ENCODE measurements at regions not wholly inside any gene's neighbourhood (a gene's known extent, or its start where the extent isn't known, plus 50 kb on each side); places are given as distances from the start of the nearest gene placed in this dataset.

DNA sequence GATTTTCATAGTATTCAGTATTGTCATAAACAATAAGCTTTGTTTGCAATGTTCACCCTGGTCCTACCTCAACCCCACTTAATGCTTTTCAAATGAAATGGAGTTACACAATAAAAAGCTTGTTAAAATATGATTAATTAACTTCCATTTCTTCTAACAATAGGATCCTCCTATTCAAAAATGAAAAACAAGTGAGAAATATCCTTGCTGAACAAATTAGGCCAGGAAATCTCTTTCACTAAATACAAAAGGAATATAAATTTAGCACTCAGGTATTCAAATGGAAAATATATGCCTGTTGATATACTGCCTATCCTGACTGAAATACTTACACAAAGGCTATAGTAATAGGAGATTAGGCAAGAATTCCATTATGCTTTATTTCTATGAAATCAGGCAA lies 323.4 kb upstream of the GRM3 start:
- Mint-ChIP-seq H3K4me1 (ENCODE audit: low read depth, unreplicated experiment) (no peaks in the 10 kb centered on the region), H3K4me3 (ENCODE audit: unreplicated experiment) (no peak overlapping the region), H3K36me3 (ENCODE audit: insufficient read depth, unreplicated experiment) (no peaks in the 10 kb centered on the region), H3K27ac (ENCODE audit: unreplicated experiment) (no peak overlapping the region), H3K9me3 (ENCODE audit: unreplicated experiment) (no peaks in the 10 kb centered on the region), H3K27me3 (ENCODE audit: insufficient read depth, unreplicated experiment) (no peaks in the 10 kb centered on the region)
- ChIA-PET CTCF (no interaction called here), POLR2A (no interaction called here)
- H3K4me1 ChIP-seq = no peaks in the 10 kb centered on the region
- no peak overlapping the region for H3K4me3 ChIP-seq (ENCODE audit: low read depth, low read length)
- DNase-seq = no peak
- H3K9me3 ChIP-seq = no peaks in the 10 kb centered on the region
- H3K27me3 ChIP-seq (replicated peaks; ENCODE audit: control insufficient read depth, insufficient read depth, low read length) = no peaks in the 10 kb centered on the region
- no TSS peak for BruUV-seq (replicated peaks)
- H3K36me3 ChIP-seq (ENCODE audit: control insufficient read depth, insufficient read depth, low read length) = no peaks in the 10 kb centered on the region
- TF ChIP-seq, protein P1, sequence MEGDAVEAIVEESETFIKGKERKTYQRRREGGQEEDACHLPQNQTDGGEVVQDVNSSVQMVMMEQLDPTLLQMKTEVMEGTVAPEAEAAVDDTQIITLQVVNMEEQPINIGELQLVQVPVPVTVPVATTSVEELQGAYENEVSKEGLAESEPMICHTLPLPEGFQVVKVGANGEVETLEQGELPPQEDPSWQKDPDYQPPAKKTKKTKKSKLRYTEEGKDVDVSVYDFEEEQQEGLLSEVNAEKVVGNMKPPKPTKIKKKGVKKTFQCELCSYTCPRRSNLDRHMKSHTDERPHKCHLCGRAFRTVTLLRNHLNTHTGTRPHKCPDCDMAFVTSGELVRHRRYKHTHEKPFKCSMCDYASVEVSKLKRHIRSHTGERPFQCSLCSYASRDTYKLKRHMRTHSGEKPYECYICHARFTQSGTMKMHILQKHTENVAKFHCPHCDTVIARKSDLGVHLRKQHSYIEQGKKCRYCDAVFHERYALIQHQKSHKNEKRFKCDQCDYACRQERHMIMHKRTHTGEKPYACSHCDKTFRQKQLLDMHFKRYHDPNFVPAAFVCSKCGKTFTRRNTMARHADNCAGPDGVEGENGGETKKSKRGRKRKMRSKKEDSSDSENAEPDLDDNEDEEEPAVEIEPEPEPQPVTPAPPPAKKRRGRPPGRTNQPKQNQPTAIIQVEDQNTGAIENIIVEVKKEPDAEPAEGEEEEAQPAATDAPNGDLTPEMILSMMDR (IDR thresholded peaks at IDR 0.05; ENCODE audit: insufficient read depth in 1 of 2, low read depth in 1 of 2, low read length in 1 of 2, severe bottlenecking in 1 of 2, unreplicated experiment in 1 of 2) = no peak
- intact Hi-C loops (cut with micrococcal nuclease; ENCODE audit: unreplicated experiment) = no loop called here

GRCh38 chr7:86313842-86314241 lies 329.9 kb upstream of the GRM3 start:
- intact Hi-C loops (cut with micrococcal nuclease; ENCODE audit: unreplicated experiment) = no loop called here
- ChIA-PET POLR2A (no interaction called here), CTCF (no interaction called here)
- no peak for DNase-seq
- BruUV-seq (replicated peaks) = no TSS peak
- no peaks in the 10 kb centered on the region for H3K27me3 ChIP-seq (replicated peaks; ENCODE audit: control insufficient read depth, insufficient read depth, low read length)
- H3K9me3 ChIP-seq = no peaks in the 10 kb centered on the region
- no peaks in the 10 kb centered on the region for H3K4me1 ChIP-seq
- TF ChIP-seq, protein P1 (IDR thresholded peaks at IDR 0.05; ENCODE audit: insufficient read depth in 1 of 2, low read depth in 1 of 2, low read length in 1 of 2, severe bottlenecking in 1 of 2, unreplicated experiment in 1 of 2) = no peak
- Mint-ChIP-seq H3K9me3 (ENCODE audit: unreplicated experiment) (no peaks in the 10 kb centered on the region), H3K36me3 (ENCODE audit: insufficient read depth, unreplicated experiment) (no peaks in the 10 kb centered on the region), H3K4me1 (ENCODE audit: low read depth, unreplicated experiment) (no peaks in the 10 kb centered on the region), H3K27ac (ENCODE audit: unreplicated experiment) (no peak overlapping the region), H3K27me3 (ENCODE audit: insufficient read depth, unreplicated experiment) (no peaks in the 10 kb centered on the region), H3K4me3 (ENCODE audit: unreplicated experiment) (no peak overlapping the region)
- no peaks in the 10 kb centered on the region for H3K36me3 ChIP-seq (ENCODE audit: control insufficient read depth, insufficient read depth, low read length)
- H3K4me3 ChIP-seq (ENCODE audit: low read depth, low read length) = no peak overlapping the region

DNA sequence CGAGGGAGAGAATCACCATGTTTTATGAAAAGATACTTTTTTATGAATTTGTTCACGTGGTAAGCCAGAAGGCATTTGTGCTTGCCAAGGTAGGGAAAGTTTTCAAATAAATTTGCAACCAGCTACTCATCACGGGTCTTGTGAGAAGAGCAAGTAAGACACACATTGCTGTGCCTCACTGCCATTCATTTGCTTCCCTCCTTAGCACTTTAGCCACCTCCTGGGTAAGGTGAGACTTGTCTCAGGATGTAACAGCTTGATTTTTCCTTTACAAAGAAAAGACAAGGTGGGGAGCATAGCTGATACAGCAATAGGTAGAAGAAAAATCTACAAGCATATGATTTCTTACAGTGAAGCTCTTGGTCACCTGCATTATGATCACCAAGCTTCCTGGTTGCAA lies 342.4 kb upstream of the GRM3 start:
- Mint-ChIP-seq H3K27ac (ENCODE audit: unreplicated experiment) (no peak overlapping the region), H3K27me3 (ENCODE audit: insufficient read depth, unreplicated experiment) (no peaks in the 10 kb centered on the region)
- no peaks in the 10 kb centered on the region for H3K27me3 ChIP-seq (replicated peaks; ENCODE audit: control insufficient read depth, insufficient read depth, low read length)

More for the DNA sequence above, 342.4 kb upstream of the GRM3 start:
- Histone ChIP-seq H3K4me1 (no peaks in the 10 kb centered on the region), H3K9me3 (no peaks in the 10 kb centered on the region), H3K36me3 (ENCODE audit: control insufficient read depth, insufficient read depth, low read length) (no peaks in the 10 kb centered on the region), H3K4me3 (ENCODE audit: low read depth, low read length) (no peak overlapping the region)
- intact Hi-C loops (cut with micrococcal nuclease; ENCODE audit: unreplicated experiment) = no loop called here
- BruUV-seq (replicated peaks) = no TSS peak
- H3K4me3 Mint-ChIP-seq (ENCODE audit: unreplicated experiment) = no peak overlapping the region
- no peaks in the 10 kb centered on the region for H3K9me3 Mint-ChIP-seq (ENCODE audit: unreplicated experiment)
- H3K4me1 Mint-ChIP-seq (ENCODE audit: low read depth, unreplicated experiment) = no peaks in the 10 kb centered on the region
- TF ChIP-seq, protein P1 (IDR thresholded peaks at IDR 0.05; ENCODE audit: insufficient read depth in 1 of 2, low read depth in 1 of 2, low read length in 1 of 2, severe bottlenecking in 1 of 2, unreplicated experiment in 1 of 2) = no peak
- POLR2A ChIA-PET = no interaction called here
- no peak for DNase-seq
- CTCF ChIA-PET = no interaction called here
- no peaks in the 10 kb centered on the region for H3K36me3 Mint-ChIP-seq (ENCODE audit: insufficient read depth, unreplicated experiment)

All from Caco-2 (cell line).